PFSK-1 (cell line): ENCODE measurements at regions not wholly inside any gene's neighbourhood (a gene's known extent, or its start where the extent isn't known, plus 50 kb on each side); places are given as distances from the start of the nearest gene placed in this dataset.

Experiments
- FOXP2 ChIP-seq: optimal IDR thresholded peaks from 2 replicates; pipeline ENCODE3; 2011; ENCODE audit warnings: borderline replicate concordance, control low read depth, inconsistent platforms; ENCODE audit not compliant: insufficient read depth; ENCODE audit errors: extremely low read length, extremely low read depth
- POLR2AphosphoS5 ChIP-seq: IDR thresholded peaks from 2 replicates; pipeline ENCODE4 v1.6.1; 2012; ENCODE audit warnings: low read depth, mild to moderate bottlenecking, control low read depth, low read length, moderate library complexity
- SIN3A ChIP-seq: IDR thresholded peaks from 2 replicates; pipeline ENCODE4 v1.6.1; 2012; ENCODE audit warnings: mild to moderate bottlenecking, low read length, moderate library complexity, borderline replicate concordance; ENCODE audit not compliant: insufficient read depth
- TAF1 ChIP-seq: IDR thresholded peaks from 2 replicates; pipeline ENCODE4 v1.6.1; 2012; ENCODE audit warnings: low read length, control low read depth, borderline replicate concordance; ENCODE audit not compliant: insufficient read depth
- TF ChIP-seq, protein P1 (sequence below), 2 experiments: IDR thresholded peaks; 2 replicates each; pipeline versions ENCODE4 v1.6.1 to v1.8.0; 2011 to 2012; ENCODE audit warnings: low read depth in 2 of 2, low read length in 2 of 2, control low read depth in 1 of 2, inconsistent platforms in 1 of 2, mild to moderate bottlenecking in 1 of 2, moderate library complexity in 1 of 2; ENCODE audit not compliant: insufficient read depth in 1 of 2

DNA sequence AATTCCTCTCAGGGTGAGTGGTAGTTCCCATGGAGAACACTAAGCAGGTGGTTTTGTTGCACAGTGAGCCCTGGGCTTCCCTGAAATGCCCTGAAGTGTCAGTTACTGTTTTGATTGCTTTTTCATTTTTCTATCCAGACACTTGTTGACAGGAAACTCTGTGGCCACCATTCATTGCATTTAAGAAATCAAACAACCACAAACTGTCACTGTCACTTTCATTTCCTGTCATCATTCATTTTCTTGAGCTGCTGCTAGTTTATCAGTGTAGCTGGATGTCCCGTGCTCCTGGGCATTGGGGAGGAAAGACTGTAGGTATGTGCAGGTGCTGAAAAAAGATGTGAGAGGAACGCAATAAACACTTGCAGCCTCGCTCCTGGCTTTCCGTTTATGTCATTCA is 891.6 kb upstream of the ZEB2 start:
- TF ChIP-seq, protein P1, sequence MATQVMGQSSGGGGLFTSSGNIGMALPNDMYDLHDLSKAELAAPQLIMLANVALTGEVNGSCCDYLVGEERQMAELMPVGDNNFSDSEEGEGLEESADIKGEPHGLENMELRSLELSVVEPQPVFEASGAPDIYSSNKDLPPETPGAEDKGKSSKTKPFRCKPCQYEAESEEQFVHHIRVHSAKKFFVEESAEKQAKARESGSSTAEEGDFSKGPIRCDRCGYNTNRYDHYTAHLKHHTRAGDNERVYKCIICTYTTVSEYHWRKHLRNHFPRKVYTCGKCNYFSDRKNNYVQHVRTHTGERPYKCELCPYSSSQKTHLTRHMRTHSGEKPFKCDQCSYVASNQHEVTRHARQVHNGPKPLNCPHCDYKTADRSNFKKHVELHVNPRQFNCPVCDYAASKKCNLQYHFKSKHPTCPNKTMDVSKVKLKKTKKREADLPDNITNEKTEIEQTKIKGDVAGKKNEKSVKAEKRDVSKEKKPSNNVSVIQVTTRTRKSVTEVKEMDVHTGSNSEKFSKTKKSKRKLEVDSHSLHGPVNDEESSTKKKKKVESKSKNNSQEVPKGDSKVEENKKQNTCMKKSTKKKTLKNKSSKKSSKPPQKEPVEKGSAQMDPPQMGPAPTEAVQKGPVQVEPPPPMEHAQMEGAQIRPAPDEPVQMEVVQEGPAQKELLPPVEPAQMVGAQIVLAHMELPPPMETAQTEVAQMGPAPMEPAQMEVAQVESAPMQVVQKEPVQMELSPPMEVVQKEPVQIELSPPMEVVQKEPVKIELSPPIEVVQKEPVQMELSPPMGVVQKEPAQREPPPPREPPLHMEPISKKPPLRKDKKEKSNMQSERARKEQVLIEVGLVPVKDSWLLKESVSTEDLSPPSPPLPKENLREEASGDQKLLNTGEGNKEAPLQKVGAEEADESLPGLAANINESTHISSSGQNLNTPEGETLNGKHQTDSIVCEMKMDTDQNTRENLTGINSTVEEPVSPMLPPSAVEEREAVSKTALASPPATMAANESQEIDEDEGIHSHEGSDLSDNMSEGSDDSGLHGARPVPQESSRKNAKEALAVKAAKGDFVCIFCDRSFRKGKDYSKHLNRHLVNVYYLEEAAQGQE (IDR thresholded peaks at IDR 0.05; ENCODE audit: insufficient read depth in 1 of 2, low read depth in 2 of 2, low read length in 2 of 2): no peak
- TF ChIP-seq POLR2AphosphoS5 (no peak), TAF1 (no peak), SIN3A (no peak), FOXP2 (no peak)
